ENCODE measurements at regions not wholly inside any gene's neighbourhood (a gene's known extent, or its start where the extent isn't known, plus 50 kb on each side); places are given as distances from the start of the nearest gene placed in this dataset.

- no peak for DNase-seq
These were observed 490.5 kb upstream of the ANKRD30A start for GRCh38 chr10:36634916-36635315.

DNA sequence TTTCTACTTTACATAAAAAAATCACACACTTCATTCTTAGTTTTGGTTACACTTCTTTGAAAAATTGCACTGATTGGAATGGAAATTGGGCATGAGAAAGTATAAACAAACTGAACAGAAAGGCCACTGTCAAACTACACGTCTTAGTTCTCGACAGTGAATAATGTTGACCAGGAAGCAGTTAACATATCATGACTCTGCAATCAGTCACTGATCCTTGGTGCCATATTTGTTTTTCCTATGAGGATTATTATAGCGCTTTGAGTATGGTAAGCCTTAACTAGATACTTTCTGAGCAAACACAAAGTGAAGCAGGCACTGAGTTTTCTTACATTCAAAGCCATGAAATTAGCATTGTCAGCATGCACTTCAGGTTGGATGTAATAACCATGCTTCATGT is 495.1 kb upstream of the ANKRD30A start:
- DNase-seq, result no peak

DNA sequence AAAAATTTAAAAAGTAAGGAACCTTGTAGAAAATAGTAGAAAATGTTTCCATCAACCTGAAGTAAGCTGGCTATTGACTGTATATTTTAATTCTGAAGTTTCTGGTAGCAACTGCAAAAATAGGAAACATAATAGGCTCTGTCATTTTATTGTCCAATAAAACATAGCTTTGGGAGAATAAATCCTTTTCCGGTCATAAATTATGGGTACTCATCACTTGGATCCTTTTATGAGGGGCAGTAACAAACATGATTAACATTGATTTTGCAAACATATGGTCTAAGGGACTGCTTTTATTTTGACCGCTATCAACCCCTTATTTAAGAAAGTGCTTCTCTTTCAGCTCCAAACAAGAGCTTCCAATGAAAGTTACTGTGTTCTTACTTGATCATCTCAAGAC is 495.9 kb upstream of the ANKRD30A start:
- no peak for DNase-seq

DNA sequence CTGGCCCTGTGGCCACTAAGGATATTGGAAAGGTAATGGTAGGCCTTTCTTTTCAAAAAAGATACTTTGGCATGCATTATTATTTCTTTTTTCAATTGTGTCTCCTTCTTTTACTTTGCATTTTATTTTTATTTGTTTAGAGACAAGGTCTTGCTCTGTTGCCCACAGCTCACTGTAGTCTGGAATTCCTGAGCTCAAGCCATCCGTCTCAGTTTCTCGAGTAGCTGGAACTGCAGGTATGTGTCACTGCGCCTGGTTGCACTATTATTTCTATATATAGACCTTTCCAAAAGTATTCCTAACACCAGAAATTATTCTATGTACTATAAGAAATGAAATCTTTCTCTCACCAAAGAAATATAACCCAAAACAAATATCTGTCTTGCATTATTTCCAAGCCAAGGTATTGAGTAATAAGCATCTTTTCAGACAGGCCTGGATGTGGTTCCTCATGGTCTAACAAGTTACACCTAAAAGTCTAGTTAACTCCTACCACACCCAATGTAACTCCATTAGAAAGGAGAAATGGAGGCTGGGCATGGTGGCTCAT is 500.8 kb upstream of the ANKRD30A start:
- peak; percentile 30 for DNase-seq

- no peak for DNase-seq
These were observed 504.1 kb upstream of the ANKRD30A start for GRCh38 chr10:36621346-36621745.

GRCh38 chr10:36612436-36612835 is 513.0 kb upstream of the ANKRD30A start:
- no peak for DNase-seq

GRCh38 chr10:36608866-36609265 is 516.5 kb upstream of the ANKRD30A start:
- DNase-seq, result no peak

DNA sequence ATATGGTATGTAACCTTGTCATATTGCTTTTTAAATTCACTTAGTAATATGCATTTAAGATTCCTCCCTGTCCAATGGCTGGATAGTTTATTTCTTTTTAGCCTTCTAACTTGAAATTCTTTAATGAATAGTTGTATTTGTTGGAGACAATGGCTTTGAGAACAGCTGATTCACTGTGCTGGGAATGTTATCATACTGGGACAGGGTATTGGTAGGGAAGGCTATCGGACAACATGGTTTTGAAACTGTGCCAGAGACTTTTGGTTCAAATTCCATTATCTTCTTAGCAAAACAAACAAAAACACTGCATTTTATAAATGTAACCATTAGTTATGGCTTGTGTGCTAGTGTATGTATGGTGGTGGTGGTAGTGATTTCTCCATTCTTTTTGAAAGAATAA is 517.1 kb upstream of the ANKRD30A start:
- no peak for DNase-seq

GRCh38 chr10:36606234-36606839 is 519.1 kb upstream of the ANKRD30A start:
- DNase-seq, result no peak

- no peak for DNase-seq
These were observed 521.1 kb upstream of the ANKRD30A start for GRCh38 chr10:36604316-36604715.

- no peak for DNase-seq
These were observed 521.7 kb upstream of the ANKRD30A start for GRCh38 chr10:36603688-36604087.

DNA sequence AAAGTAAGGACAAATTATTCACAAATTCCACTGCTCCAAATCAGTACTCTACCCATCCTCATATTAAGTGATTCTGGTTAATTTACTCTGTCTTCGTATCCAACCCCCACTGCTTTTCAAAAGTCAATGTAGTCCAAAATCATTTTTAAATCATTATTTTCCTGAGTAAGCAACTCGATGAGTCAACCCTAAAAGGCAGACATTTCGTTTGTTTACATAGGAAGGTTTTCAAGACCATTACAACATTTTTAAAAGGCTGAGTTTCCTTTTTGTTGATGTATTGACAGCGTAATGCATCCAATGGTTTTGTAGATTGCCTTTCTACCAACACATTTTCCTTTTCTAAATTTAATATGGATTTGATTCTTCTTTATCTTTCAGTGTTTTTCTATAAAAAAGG is 523.0 kb upstream of the ANKRD30A start:
- no peak for DNase-seq

DNA sequence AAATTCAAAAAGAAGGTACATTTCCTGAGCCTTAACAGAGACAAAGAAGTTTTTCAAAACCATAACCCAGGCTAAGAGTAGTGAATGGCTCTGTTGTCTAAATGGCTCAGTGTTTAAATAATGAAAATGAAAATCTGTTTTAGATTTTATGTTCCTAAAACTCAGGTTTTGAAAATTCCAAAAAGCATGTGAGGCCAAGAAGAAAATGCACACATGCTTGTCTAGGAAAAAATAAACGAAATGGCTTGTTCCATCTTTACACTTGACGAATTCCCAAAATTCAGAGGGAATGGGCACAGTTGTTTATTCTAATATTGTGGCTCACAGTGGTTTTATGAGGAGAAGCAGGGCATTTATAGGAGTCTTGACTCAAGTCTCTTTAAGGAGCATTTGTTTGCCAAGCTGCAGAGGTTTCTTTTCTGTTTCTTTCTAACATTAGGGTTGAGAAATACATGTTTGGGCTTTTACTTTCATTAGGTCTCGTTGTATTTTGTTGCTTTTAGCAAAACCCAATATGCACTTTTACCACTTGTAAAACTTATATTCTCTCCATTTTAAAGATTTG is 527.6 kb upstream of the ANKRD30A start:
- DNase-seq, result no peak

DNA sequence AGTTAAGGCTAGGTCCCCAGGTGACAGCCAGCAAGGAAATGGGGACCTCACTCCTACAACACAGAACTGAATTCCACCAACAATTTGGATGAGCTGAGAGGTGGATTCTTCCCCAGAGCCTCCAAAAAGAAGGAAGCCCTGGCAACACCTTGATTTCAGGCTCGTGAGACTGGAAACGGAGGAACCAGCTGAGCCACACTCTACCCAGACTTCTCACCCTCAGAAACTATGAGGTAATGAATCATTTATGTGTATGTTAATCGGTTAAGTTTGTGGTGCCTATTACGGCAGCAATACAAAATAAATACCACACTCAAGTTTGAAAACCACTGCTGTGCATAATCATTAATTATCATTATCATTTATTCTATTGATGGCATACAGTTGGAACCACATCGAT is 532.4 kb upstream of the ANKRD30A start:
- DNase-seq, result no peak

DNA sequence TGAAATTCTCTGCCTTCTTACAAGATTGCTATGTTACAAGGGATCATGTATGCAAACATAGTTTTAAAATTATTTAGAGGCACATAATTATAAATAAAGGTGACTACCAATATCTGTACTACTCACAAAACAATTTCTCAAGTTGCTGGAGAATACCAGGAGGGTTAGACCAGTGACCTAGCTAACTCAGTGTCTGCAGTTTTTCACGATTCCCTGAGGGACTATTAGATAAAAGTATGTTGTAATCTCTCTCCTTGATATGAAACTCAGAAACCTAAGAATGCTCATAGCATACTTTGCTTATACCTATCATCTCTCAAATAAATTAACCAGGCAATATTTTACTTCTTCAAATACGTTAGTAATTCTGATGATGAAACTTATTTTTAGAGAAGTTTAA is 534.0 kb upstream of the ANKRD30A start:
- no peak for DNase-seq

GRCh38 chr10:36583690-36584089 is 541.7 kb upstream of the ANKRD30A start:
- no peak for DNase-seq

DNA sequence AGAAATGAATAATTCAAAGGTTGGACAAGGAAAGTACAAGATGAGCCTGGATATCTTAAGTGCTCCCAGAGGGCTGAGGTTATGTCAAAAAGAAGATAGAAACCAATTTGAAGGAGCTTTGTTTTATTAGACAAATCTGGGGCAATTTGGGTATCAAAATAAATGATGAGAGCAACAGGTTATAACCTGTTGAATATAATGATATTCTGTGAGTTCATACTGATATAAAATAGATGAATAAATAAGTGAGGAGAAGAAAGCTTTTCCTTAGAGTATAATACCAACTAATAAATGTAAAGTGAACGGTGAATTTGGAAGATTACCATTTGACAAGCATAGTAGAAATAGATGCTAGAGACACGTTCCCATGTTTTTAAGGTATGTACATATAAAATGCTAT is 544.2 kb upstream of the ANKRD30A start:
- no peak for DNase-seq

- no peak for DNase-seq
These were observed 547.1 kb upstream of the ANKRD30A start for GRCh38 chr10:36578306-36578705.

DNA sequence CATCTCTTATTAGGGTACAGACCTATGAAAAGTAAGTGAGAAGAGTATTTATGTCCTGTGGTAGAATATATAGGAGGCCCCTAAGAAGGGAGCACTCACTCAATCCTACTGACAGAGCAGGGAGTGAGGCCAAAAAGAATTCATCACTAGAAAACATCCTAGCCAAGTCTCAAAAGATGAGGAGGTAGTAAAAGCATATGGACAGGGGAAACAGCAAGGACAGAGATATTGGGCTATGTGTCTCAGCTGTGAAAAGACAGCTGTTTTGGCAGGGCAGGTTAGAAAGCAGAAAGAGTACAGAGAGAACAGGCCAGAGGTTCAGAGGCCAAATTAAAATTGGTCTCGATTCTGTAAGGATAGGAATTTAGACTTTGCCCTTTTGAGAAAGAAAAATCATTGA is 548.3 kb upstream of the ANKRD30A start:
- no peak for DNase-seq

GRCh38 chr10:36574207-36574606 is 551.2 kb upstream of the ANKRD30A start:
- no peak for DNase-seq

DNA sequence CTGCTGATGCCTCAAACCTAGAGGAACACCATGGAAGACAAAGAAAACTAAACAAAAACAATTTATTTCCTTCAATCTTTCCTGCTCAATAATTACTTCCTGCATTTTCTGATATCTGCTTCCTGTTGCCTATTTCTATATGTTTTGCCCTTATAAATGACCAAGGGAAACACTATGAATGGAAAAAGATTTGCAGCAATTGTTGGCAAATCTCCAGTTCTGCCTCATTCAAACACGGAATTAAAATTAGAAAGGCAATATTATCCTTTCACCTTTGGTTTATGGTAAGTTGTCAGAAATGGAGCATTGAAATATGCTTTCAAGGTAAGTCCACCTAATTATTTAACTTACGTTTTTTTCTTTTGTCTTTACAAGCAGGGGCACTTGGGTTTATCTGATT is 552.2 kb upstream of the ANKRD30A start:
- DNase-seq, result no peak

GRCh38 chr10:36564433-36564832 is 561.0 kb upstream of the ANKRD30A start:
- no peak for DNase-seq

DNA sequence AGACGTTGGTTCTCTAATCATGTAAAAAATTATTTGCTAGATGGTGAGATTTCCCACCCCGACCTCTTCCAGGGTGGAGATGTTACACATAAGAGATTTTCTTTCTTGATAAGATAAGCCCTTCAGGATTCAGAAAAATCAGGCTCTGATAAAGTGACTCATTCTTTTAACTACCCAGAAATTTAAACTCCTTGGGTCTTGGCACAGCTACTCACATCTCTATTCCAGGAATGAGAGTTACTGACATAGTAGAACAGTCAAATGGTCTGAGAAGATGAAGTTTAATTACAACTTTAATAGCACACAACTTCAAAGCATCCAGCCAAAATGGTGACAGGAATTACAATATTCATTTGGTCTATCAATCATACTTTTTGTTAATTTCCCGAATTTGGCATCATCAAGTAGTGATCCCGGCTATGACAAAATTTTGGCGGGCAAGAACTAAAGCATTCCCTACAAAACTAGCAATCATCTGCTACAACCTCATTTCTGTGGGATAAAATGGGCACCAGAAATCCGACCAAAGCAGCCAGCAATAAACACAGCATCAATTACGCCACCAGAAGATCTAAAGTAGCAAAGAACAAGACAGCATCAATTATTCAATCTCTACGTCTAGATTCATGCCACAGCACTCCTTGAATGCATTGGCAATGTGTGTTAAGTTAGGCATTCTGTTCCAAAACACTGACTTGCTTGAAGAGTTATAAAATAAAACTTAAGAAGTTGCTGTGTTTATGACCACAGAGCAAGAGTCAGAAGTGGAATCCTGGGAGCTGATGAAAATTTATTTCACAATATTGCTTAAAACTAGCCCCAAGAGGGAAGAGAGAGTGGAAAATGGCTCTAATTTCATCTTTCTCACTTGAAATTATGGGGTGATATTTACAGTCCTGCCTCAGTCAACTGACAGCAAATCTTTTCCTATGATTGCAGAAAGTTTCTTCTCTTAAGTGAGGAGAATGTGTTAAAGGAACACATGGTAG is 565.7 kb upstream of the ANKRD30A start:
- no peak for DNase-seq
